ENCODE measurements at regions not wholly inside any gene's neighbourhood (a gene's known extent, or its start where the extent isn't known, plus 50 kb on each side); places are given as distances from the start of the nearest gene placed in this dataset.

DNA sequence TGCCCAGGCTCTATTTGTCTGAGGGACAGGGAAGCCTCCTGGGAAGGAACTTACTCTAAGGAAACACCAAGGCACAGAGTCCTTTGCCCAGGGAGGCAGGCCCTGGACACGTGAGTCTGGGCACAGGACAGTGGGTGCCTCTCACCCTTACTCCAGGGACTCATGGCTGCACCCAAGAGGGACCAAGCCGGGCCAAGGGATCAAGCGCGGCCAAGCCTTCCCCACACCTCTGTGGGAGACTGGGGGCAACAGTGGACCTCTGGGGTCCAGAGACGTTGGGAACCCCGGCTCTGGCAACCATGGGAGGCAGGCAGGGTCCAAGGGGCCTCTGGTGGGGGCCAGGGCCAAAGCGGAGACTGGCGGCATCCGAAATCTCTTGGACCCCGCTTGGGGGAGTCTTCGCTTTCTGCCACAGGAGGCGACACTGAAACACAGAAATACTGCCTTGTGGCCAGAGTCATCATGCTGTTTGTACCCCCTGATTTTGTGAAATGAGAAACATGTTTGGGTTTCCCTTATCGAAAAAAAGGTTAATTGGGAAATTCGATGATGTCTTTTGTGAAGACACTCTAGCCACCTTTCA lies 51.7 kb upstream of the BCL11B start:
- TF ChIP-seq, protein P1, sequence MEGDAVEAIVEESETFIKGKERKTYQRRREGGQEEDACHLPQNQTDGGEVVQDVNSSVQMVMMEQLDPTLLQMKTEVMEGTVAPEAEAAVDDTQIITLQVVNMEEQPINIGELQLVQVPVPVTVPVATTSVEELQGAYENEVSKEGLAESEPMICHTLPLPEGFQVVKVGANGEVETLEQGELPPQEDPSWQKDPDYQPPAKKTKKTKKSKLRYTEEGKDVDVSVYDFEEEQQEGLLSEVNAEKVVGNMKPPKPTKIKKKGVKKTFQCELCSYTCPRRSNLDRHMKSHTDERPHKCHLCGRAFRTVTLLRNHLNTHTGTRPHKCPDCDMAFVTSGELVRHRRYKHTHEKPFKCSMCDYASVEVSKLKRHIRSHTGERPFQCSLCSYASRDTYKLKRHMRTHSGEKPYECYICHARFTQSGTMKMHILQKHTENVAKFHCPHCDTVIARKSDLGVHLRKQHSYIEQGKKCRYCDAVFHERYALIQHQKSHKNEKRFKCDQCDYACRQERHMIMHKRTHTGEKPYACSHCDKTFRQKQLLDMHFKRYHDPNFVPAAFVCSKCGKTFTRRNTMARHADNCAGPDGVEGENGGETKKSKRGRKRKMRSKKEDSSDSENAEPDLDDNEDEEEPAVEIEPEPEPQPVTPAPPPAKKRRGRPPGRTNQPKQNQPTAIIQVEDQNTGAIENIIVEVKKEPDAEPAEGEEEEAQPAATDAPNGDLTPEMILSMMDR (IDR thresholded peaks at IDR 0.05): no peak
- no peak for TF ChIP-seq EZH2 (IDR thresholded peaks at IDR 0.05; ENCODE audit: borderline replicate concordance, insufficient read depth, low read depth, low read length, poor library complexity, severe bottlenecking)

Measured in B cell (primary cell).